A549 (cell line): ENCODE measurements at regions not wholly inside any gene's neighbourhood (a gene's known extent, or its start where the extent isn't known, plus 50 kb on each side); places are given as distances from the start of the nearest gene placed in this dataset.
"Not testable (repeated sequence)": the region's sequence is repeated elsewhere in the genome, so short reads cannot be mapped to it uniquely, and the experiment has no call there.

Experiments
- ATAC-seq, 2 experiments: fragments of 200-7000 bp in 1 of 2; fragments of >200 bp in 1 of 2; cut with Nextera tagmentation in 1 of 2; cut with Tn5 transposase in 1 of 2; 3 replicates each; pipeline versions ENCODE4 v1.8.0 to v1.9.1; 2018 to 2020; ENCODE audit warnings: mild to moderate bottlenecking in 1 of 2, moderate library complexity in 1 of 2
- CTCF ChIA-PET: fragments of 300-600 bp; sonication (Branson Sonifier 250); formaldehyde crosslinking; extraction: SDS; loops from one replicate; lab custom pipeline; 2021; ENCODE audit warnings: antibody characterized with exemption, inconsistent platforms; lab: Yijun Ruan, JAX
- POLR2A ChIA-PET: fragments of 350-600 bp; formaldehyde crosslinking; extraction: SDS; loops from one replicate; lab custom pipeline; 2021; ENCODE audit warnings: antibody characterized with exemption, inconsistent platforms; lab: Yijun Ruan, JAX
- DNase-seq, 2 experiments: peaks; one replicate each; pipeline versions ENCODE4 v3.0.0 to v3.0.0-alpha.2; 2011 to 2016; ENCODE audit warnings: low read depth in 1 of 2, low spot score in 1 of 2
- FAIRE-seq: peaks from 2 replicates; lab custom pipeline; 2011; peaks lifted over from hg19 to GRCh38; lab: Jason Lieb, UNC
- H3K27ac ChIP-seq, 2 experiments: fragments of >200 bp; sonication (Bioruptor Twin); formaldehyde crosslinking; 3 replicates each; pipeline ENCODE4 v1.5.1; 2016 to 2017
- H3K4me1 ChIP-seq: fragments of >200 bp; sonication (Bioruptor Twin); formaldehyde crosslinking; 3 replicates; pipeline ENCODE4 v1.6.1; 2016
- H3K4me2 ChIP-seq: fragments of >200 bp; sonication (Bioruptor Twin); formaldehyde crosslinking; 3 replicates; pipeline ENCODE4 v1.6.1; 2016
- H3K4me3 ChIP-seq: fragments of >200 bp; sonication (Bioruptor Twin); formaldehyde crosslinking; 3 replicates; pipeline ENCODE4 v1.5.1; 2016
- H3K9me3 ChIP-seq: fragments of >200 bp; sonication (Bioruptor Twin); formaldehyde crosslinking; 3 replicates; pipeline ENCODE4 v1.6.1; 2016
- BCL3 ChIP-seq: fragments of >200 bp; sonication (Bioruptor Twin); formaldehyde crosslinking; IDR thresholded peaks from 3 replicates; pipeline ENCODE4 v1.6.1; 2016
- CBX2 ChIP-seq: fragments of 200-600 bp; sonication (generic); IDR thresholded peaks from 2 replicates; pipeline ENCODE4 v1.6.1; 2016; ENCODE audit warnings: low read depth, mild to moderate bottlenecking, borderline replicate concordance
- CBX8 ChIP-seq: fragments of 200-600 bp; sonication (generic); IDR thresholded peaks from 2 replicates; pipeline ENCODE4 v1.6.1; 2016
- EHMT2 ChIP-seq: fragments of 200-600 bp; sonication (generic); IDR thresholded peaks from 2 replicates; pipeline ENCODE4 v1.6.1; 2016; ENCODE audit warnings: antibody characterized with exemption, low read depth, mild to moderate bottlenecking, moderate library complexity
- ELK1 ChIP-seq: fragments of 150-350 bp; IDR thresholded peaks from 2 replicates; pipeline ENCODE4 v1.6.1; 2014; ENCODE audit warnings: low read depth, mild to moderate bottlenecking, low read length
- EP300 ChIP-seq, 2 experiments: fragments of >200 bp; sonication (Bioruptor Twin); formaldehyde crosslinking; IDR thresholded peaks; 2 replicates in 1 of 2; 3 replicates in 1 of 2; pipeline ENCODE4 v1.6.1; 2016 to 2017
- FOSB ChIP-seq: fragments of 250-450 bp; sonication (Bioruptor Pico); IDR thresholded peaks from 2 replicates; pipeline ENCODE4 v1.5.0; 2020; ENCODE audit warnings: mild to moderate bottlenecking, moderate library complexity
- HES2 ChIP-seq: fragments of >200 bp; sonication (Bioruptor Twin); formaldehyde crosslinking; IDR thresholded peaks from 2 replicates; pipeline ENCODE4 v1.6.1; 2016
- HEYL ChIP-seq: fragments of 250-450 bp; sonication (Bioruptor Pico); IDR thresholded peaks from 2 replicates; pipeline ENCODE4 v1.8.0; 2021; ENCODE audit warnings: mild to moderate bottlenecking, moderate library complexity
- JUN ChIP-seq, 2 experiments: fragments of >200 bp; sonication (Bioruptor Twin); formaldehyde crosslinking; IDR thresholded peaks; 2 replicates in 1 of 2; 3 replicates in 1 of 2; pipeline ENCODE4 v1.6.1; 2016 to 2017
- MAZ ChIP-seq: fragments of 150-350 bp; IDR thresholded peaks from 2 replicates; pipeline ENCODE4 v1.6.1; 2014; ENCODE audit warnings: antibody characterized with exemption, low read depth, low read length, borderline replicate concordance
- RAD21 ChIP-seq, 2 experiments: fragments of >200 bp in 1 of 2; sonication (Bioruptor Twin) in 1 of 2; formaldehyde crosslinking in 1 of 2; IDR thresholded peaks in 1 of 2; conservative IDR thresholded peaks in 1 of 2; 2 replicates in 1 of 2; 3 replicates in 1 of 2; pipeline ENCODE4 v1.6.1; 2012 to 2018; ENCODE audit warnings: inconsistent platforms in 1 of 2
- RARB ChIP-seq: fragments of 250-450 bp; sonication (Bioruptor Pico); IDR thresholded peaks from 2 replicates; pipeline ENCODE4 v1.8.0; 2021; ENCODE audit warnings: mild to moderate bottlenecking, moderate library complexity
- RCOR1 ChIP-seq: fragments of 150-350 bp; IDR thresholded peaks from 2 replicates; pipeline ENCODE4 v1.6.1; 2014; ENCODE audit warnings: antibody characterized with exemption, low read length, low read depth
- RNF2 ChIP-seq: fragments of 200-600 bp; sonication (generic); IDR thresholded peaks from 2 replicates; pipeline ENCODE4 v1.6.1; 2016; ENCODE audit warnings: low read depth, mild to moderate bottlenecking, antibody characterized with exemption, moderate library complexity, borderline replicate concordance
- SMC3 ChIP-seq: fragments of >200 bp; sonication (Bioruptor Twin); formaldehyde crosslinking; IDR thresholded peaks from 3 replicates; pipeline ENCODE4 v1.6.1; 2018; ENCODE audit warnings: inconsistent platforms
- SREBF2 ChIP-seq: fragments of 450-650 bp; IDR thresholded peaks from 2 replicates; pipeline ENCODE4 v1.6.1; 2014; ENCODE audit warnings: mild to moderate bottlenecking, moderate library complexity
- TP53 ChIP-seq: fragments of 250-450 bp; sonication (Bioruptor Pico); IDR thresholded peaks from 2 replicates; pipeline ENCODE4 v1.5.0; 2021; ENCODE audit warnings: mild to moderate bottlenecking, moderate library complexity
- USF2 ChIP-seq: fragments of 450-650 bp; IDR thresholded peaks from 2 replicates; pipeline ENCODE4 v1.6.1; 2014; ENCODE audit warnings: antibody characterized with exemption
- ZNF302 ChIP-seq: fragments of 250-450 bp; sonication (Bioruptor Pico); IDR thresholded peaks from 2 replicates; pipeline ENCODE4 v1.9.0; 2021; ENCODE audit warnings: inconsistent platforms, mild to moderate bottlenecking, moderate library complexity
- ZSCAN20 ChIP-seq: fragments of 250-450 bp; sonication (Bioruptor Pico); IDR thresholded peaks from 2 replicates; pipeline ENCODE4 v1.8.0; 2022; ENCODE audit warnings: mild to moderate bottlenecking, moderate library complexity
- WGBS: methylation state at CpG from one replicate; pipeline ENCODE4 v1.1.6; 2017; ENCODE audit errors: missing lambda C conversion rate; 5-methylcytosine and 5-hydroxymethylcytosine counted together

GRCh38 chr6:163733061-163733460 is 318.5 kb downstream of the QKI start:
- Histone ChIP-seq H3K27ac (no peak overlapping the region), H3K4me1 (no peaks in the 10 kb centered on the region), H3K4me3 (no peak overlapping the region), H3K9me3 (no peaks in the 10 kb centered on the region), H3K4me2 (no peak overlapping the region)
- 62% methylated on average over 2 of the region's 2 CpGs for WGBS
- ATAC-seq: no peak
- TF ChIP-seq RARB (CRISPR knock-in tag) (no peak), SMC3 (no peak), HEYL (CRISPR knock-in tag) (no peak), RAD21 (conservative IDR thresholded peaks at IDR 0.05 in 1 of 2, IDR thresholded peaks at IDR 0.05 in 1 of 2) (no peak), BCL3 (no peak), FOSB (CRISPR knock-in tag) (no peak), RNF2 (no peak), CBX2 (no peak), RCOR1 (no peak), MAZ (no peak), JUN (IDR thresholded peaks at IDR 0.05) (no peak), EP300 (IDR thresholded peaks at IDR 0.05) (no peak), EHMT2 (no peak), ZSCAN20 (CRISPR knock-in tag) (no peak), SREBF2 (no peak), TP53 (CRISPR knock-in tag) (no peak), ELK1 (no peak), ZNF302 (CRISPR knock-in tag) (no peak)
- ChIA-PET POLR2A (no interaction called here), CTCF (no interaction called here)
- DNase-seq: no peak
- no peak for FAIRE-seq

- Histone ChIP-seq H3K9me3 (no peaks in the 10 kb centered on the region), H3K27ac (no peak overlapping the region), H3K4me3 (no peak overlapping the region), H3K4me1 (no peaks in the 10 kb centered on the region), H3K4me2 (no peak overlapping the region)
- 37% methylated on average over 3 of the region's 3 CpGs for WGBS
- DNase-seq (no peak), FAIRE-seq (no peak), ATAC-seq (no peak)
- POLR2A ChIA-PET: no interaction called here
- CTCF ChIA-PET: interaction anchor here (0.6 kb wide), 1 partner anchor 17 kb away, joined by 4 read pairs; no protein-coding TSS in a partner anchor
- TF ChIP-seq USF2 (no peak), ELK1 (no peak), CBX8 (no peak), HES2 (no peak)
Measured at GRCh38 chr6:163732479-163732878, 318.0 kb downstream of the QKI start.

- H3K4me1 ChIP-seq, ATAC-seq, H3K4me3 ChIP-seq, DNase-seq, H3K9me3 ChIP-seq, H3K27ac ChIP-seq, POLR2A ChIA-PET, FAIRE-seq, H3K4me2 ChIP-seq: not testable (repeated sequence)
- 63% methylated on average over 9 of the region's 9 CpGs for WGBS
- CTCF ChIA-PET: interaction anchor here (0.6 kb wide), 1 partner anchor 17 kb away, joined by 4 read pairs; no protein-coding TSS in a partner anchor
Measured at GRCh38 chr6:163732014-163732351, 317.5 kb downstream of the QKI start.
